ENCODE measurements at regions not wholly inside any gene's neighbourhood (a gene's known extent, or its start where the extent isn't known, plus 50 kb on each side); places are given as distances from the start of the nearest gene placed in this dataset.

- H3K4me3 ChIP-seq (replicated peaks; ENCODE audit: low read depth, low read length): no peak overlapping the region
- no peak for DNase-seq (ENCODE audit: extremely low read depth, insufficient read length)
- no peak for TF ChIP-seq CTCF (IDR thresholded peaks at IDR 0.05; ENCODE audit: insufficient read depth, low read length, poor library complexity, severe bottlenecking)
These were observed 232.5 kb downstream of the TDRD15 start for GRCh38 chr2:21356086-21356856.

GRCh38 chr2:21356857-21357255 lies 233.1 kb downstream of the TDRD15 start:
- no peaks in the 10 kb centered on the region for H3K36me3 ChIP-seq (ENCODE audit: control insufficient read depth, insufficient read depth, low read length)

More at GRCh38 chr2:21356086-21356856, 232.5 kb downstream of the TDRD15 start:
- no peaks in the 10 kb centered on the region for H3K27me3 ChIP-seq (replicated peaks; ENCODE audit: control insufficient read depth, insufficient read depth, low read length)
- no peaks in the 10 kb centered on the region for H3K36me3 ChIP-seq (ENCODE audit: control insufficient read depth, insufficient read depth, low read length)

GRCh38 chr2:21358976-21359375 lies 235.2 kb downstream of the TDRD15 start:
- H3K27me3 ChIP-seq (replicated peaks; ENCODE audit: control insufficient read depth, insufficient read depth, low read length): no peaks in the 10 kb centered on the region
- H3K36me3 ChIP-seq (ENCODE audit: control insufficient read depth, insufficient read depth, low read length): no peaks in the 10 kb centered on the region
- TF ChIP-seq CTCF (IDR thresholded peaks at IDR 0.05; ENCODE audit: insufficient read depth, low read length, poor library complexity, severe bottlenecking): no peak
- no peak overlapping the region for H3K4me3 ChIP-seq (replicated peaks; ENCODE audit: low read depth, low read length)
- DNase-seq (ENCODE audit: extremely low read depth, insufficient read length): no peak

More at GRCh38 chr2:21356857-21357255, 233.1 kb downstream of the TDRD15 start:
- Histone ChIP-seq H3K27me3 (replicated peaks; ENCODE audit: control insufficient read depth, insufficient read depth, low read length) (no peaks in the 10 kb centered on the region), H3K4me3 (replicated peaks; ENCODE audit: low read depth, low read length) (no peak overlapping the region)
- no peak for DNase-seq (ENCODE audit: extremely low read depth, insufficient read length)
- TF ChIP-seq CTCF (IDR thresholded peaks at IDR 0.05; ENCODE audit: insufficient read depth, low read length, poor library complexity, severe bottlenecking): no peak

GRCh38 chr2:21361384-21361783 lies 237.6 kb downstream of the TDRD15 start:
- Histone ChIP-seq H3K27me3 (replicated peaks; ENCODE audit: control insufficient read depth, insufficient read depth, low read length) (no peaks in the 10 kb centered on the region), H3K4me3 (replicated peaks; ENCODE audit: low read depth, low read length) (no peak overlapping the region), H3K36me3 (ENCODE audit: control insufficient read depth, insufficient read depth, low read length) (no peaks in the 10 kb centered on the region)
- no peak for TF ChIP-seq CTCF (IDR thresholded peaks at IDR 0.05; ENCODE audit: insufficient read depth, low read length, poor library complexity, severe bottlenecking)
- DNase-seq (ENCODE audit: extremely low read depth, insufficient read length): no peak

- no peak overlapping the region for H3K4me3 ChIP-seq (replicated peaks; ENCODE audit: low read depth, low read length)
These were observed 238.3 kb downstream of the TDRD15 start for GRCh38 chr2:21361957-21362486.

More at GRCh38 chr2:21361957-21362486, 238.3 kb downstream of the TDRD15 start:
- DNase-seq (ENCODE audit: extremely low read depth, insufficient read length): no peak
- no peak for TF ChIP-seq CTCF (IDR thresholded peaks at IDR 0.05; ENCODE audit: insufficient read depth, low read length, poor library complexity, severe bottlenecking)
- H3K36me3 ChIP-seq (ENCODE audit: control insufficient read depth, insufficient read depth, low read length): no peaks in the 10 kb centered on the region
- H3K27me3 ChIP-seq (replicated peaks; ENCODE audit: control insufficient read depth, insufficient read depth, low read length): no peaks in the 10 kb centered on the region
